ENCODE measurements at regions not wholly inside any gene's neighbourhood (a gene's known extent, or its start where the extent isn't known, plus 50 kb on each side); places are given as distances from the start of the nearest gene placed in this dataset.

- no peak for TF ChIP-seq POLR2A (IDR thresholded peaks at IDR 0.05)
- TF ChIP-seq, protein P1, sequence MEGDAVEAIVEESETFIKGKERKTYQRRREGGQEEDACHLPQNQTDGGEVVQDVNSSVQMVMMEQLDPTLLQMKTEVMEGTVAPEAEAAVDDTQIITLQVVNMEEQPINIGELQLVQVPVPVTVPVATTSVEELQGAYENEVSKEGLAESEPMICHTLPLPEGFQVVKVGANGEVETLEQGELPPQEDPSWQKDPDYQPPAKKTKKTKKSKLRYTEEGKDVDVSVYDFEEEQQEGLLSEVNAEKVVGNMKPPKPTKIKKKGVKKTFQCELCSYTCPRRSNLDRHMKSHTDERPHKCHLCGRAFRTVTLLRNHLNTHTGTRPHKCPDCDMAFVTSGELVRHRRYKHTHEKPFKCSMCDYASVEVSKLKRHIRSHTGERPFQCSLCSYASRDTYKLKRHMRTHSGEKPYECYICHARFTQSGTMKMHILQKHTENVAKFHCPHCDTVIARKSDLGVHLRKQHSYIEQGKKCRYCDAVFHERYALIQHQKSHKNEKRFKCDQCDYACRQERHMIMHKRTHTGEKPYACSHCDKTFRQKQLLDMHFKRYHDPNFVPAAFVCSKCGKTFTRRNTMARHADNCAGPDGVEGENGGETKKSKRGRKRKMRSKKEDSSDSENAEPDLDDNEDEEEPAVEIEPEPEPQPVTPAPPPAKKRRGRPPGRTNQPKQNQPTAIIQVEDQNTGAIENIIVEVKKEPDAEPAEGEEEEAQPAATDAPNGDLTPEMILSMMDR (IDR thresholded peaks at IDR 0.05), result no peak
These were observed 350.2 kb downstream of the ZNF516 start for GRCh38 chr18:76144844-76145243.
